Suppressor macrophage (primary cell): ENCODE measurements at regions not wholly inside any gene's neighbourhood (a gene's known extent, or its start where the extent isn't known, plus 50 kb on each side); places are given as distances from the start of the nearest gene placed in this dataset.
"Not testable (repeated sequence)": the region's sequence is repeated elsewhere in the genome, so short reads cannot be mapped to it uniquely, and the experiment has no call there.

ENCODE experiments used
- DNase-seq, 4 experiments: peaks; one replicate each; pipeline ENCODE4 v3.0.0-alpha.2; 2020 to 2022

- DNase-seq, result no peak
These were observed 265.9 kb upstream of the ETAA1 start for GRCh38 chr2:67131257-67131609.

GRCh38 chr2:67132441-67132940 lies 264.6 kb upstream of the ETAA1 start:
- not testable (repeated sequence) for DNase-seq

GRCh38 chr2:67135208-67135607 lies 261.9 kb upstream of the ETAA1 start:
- no peak for DNase-seq

GRCh38 chr2:67137699-67138098 lies 259.4 kb upstream of the ETAA1 start:
- no peak for DNase-seq

- DNase-seq, result no peak
These were observed 255.1 kb upstream of the ETAA1 start for GRCh38 chr2:67142071-67142470.

- DNase-seq, result no peak
These were observed 254.4 kb upstream of the ETAA1 start for GRCh38 chr2:67142741-67143140.

GRCh38 chr2:67145851-67146250 lies 251.3 kb upstream of the ETAA1 start:
- no peak for DNase-seq

GRCh38 chr2:67156796-67157195 lies 240.3 kb upstream of the ETAA1 start:
- no peak for DNase-seq

GRCh38 chr2:67158718-67159117 lies 238.4 kb upstream of the ETAA1 start:
- no peak for DNase-seq

GRCh38 chr2:67159929-67160328 lies 237.2 kb upstream of the ETAA1 start:
- DNase-seq, result no peak

- DNase-seq, result no peak
These were observed 232.2 kb upstream of the ETAA1 start for GRCh38 chr2:67164771-67165522.

GRCh38 chr2:67165523-67165990 lies 231.6 kb upstream of the ETAA1 start:
- DNase-seq, result no peak

GRCh38 chr2:67166511-67166910 lies 230.6 kb upstream of the ETAA1 start:
- not testable (repeated sequence) for DNase-seq

GRCh38 chr2:67169417-67170140 lies 227.6 kb upstream of the ETAA1 start:
- no peak for DNase-seq

GRCh38 chr2:67179526-67179925 lies 217.6 kb upstream of the ETAA1 start:
- no peak for DNase-seq

- no peak for DNase-seq
These were observed 216.3 kb upstream of the ETAA1 start for GRCh38 chr2:67180841-67181240.

- no peak for DNase-seq
These were observed 214.2 kb upstream of the ETAA1 start for GRCh38 chr2:67182884-67183283.

GRCh38 chr2:67186326-67186725 lies 210.8 kb upstream of the ETAA1 start:
- no peak for DNase-seq

GRCh38 chr2:67186871-67187270 lies 210.3 kb upstream of the ETAA1 start:
- DNase-seq, result no peak

GRCh38 chr2:67195327-67195726 lies 201.8 kb upstream of the ETAA1 start:
- not testable (repeated sequence) for DNase-seq

GRCh38 chr2:67201521-67201920 lies 195.6 kb upstream of the ETAA1 start:
- no peak for DNase-seq

GRCh38 chr2:67204349-67204748 lies 192.8 kb upstream of the ETAA1 start:
- no peak for DNase-seq

GRCh38 chr2:67208887-67209500 lies 188.1 kb upstream of the ETAA1 start:
- no peak for DNase-seq

GRCh38 chr2:67210430-67210829 lies 186.7 kb upstream of the ETAA1 start:
- no peak for DNase-seq
